ENCODE measurements at regions not wholly inside any gene's neighbourhood (a gene's known extent, or its start where the extent isn't known, plus 50 kb on each side); places are given as distances from the start of the nearest gene placed in this dataset.

- in situ Hi-C loops (cut with HindIII; ENCODE audit: low sequenced_read_pairs) = no loop called here
Measured at GRCh38 chr16:27730661-27731210, 180.8 kb downstream of the KATNIP start.

GRCh38 chr16:27735031-27735430 lies 185.1 kb downstream of the KATNIP start:
- in situ Hi-C loops (cut with HindIII; ENCODE audit: low sequenced_read_pairs) = no loop called here

- in situ Hi-C loops (cut with HindIII; ENCODE audit: low sequenced_read_pairs) = no loop called here
Measured at GRCh38 chr16:27736431-27736830, 186.5 kb downstream of the KATNIP start.

DNA sequence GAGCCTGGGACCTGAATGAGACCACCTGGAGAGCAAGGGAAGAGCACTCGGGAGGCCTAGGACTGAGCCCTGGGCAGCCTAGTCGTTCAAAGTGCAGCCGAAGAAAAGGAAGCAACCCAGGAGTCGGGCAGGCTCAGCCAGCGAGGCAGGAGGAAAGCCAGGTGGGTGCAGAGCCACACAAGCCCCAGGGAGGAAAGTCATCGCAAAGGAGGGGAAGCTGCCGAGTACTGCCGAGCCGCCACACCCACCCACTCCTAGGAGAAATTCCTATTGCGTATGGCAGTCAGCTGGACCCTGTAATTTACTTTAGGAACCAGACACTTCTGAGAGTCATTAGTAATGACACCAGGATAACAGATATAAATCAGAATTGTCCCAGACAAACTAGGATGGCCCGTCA lies 187.6 kb downstream of the KATNIP start:
- in situ Hi-C loops (cut with HindIII; ENCODE audit: low sequenced_read_pairs) = no loop called here
